Transverse colon (tissue), 4 donors: ENCODE measurements at regions not wholly inside any gene's neighbourhood (a gene's known extent, or its start where the extent isn't known, plus 50 kb on each side); places are given as distances from the start of the nearest gene placed in this dataset.

ENCODE experiments used
- DNase-seq: peaks from one replicate; pipeline ENCODE4 v3.0.0-alpha.2; 2019
- H3K27ac ChIP-seq, 4 donors: fragments of 200-600 bp; sonication (generic); 2 replicates each; pipeline ENCODE4 v1.5.1; 2016 to 2018; ENCODE audit warnings: inconsistent platforms in 4 of 4
- H3K27me3 ChIP-seq: fragments of 200-600 bp; sonication (generic); 2 replicates; pipeline ENCODE4 v1.5.1; 2017; ENCODE audit warnings: inconsistent platforms
- H3K36me3 ChIP-seq, 4 donors: fragments of 200-600 bp; sonication (generic); 2 replicates each; pipeline ENCODE4 v1.5.1; 2017 to 2019; ENCODE audit warnings: inconsistent platforms in 4 of 4
- H3K4me1 ChIP-seq, 4 donors: fragments of 200-600 bp; sonication (generic); 2 replicates each; pipeline ENCODE4 v1.5.1; 2017 to 2020; ENCODE audit warnings: inconsistent platforms in 4 of 4
- H3K4me3 ChIP-seq, 4 donors: fragments of 200-600 bp; sonication (generic); 1 replicate in 1 of 4; 2 replicates in 3 of 4; pipeline versions ENCODE4 v1.5.1 to v1.6.1; 2017 to 2019; ENCODE audit warnings: inconsistent platforms in 4 of 4
- H3K9me3 ChIP-seq, 2 donors: fragments of 200-600 bp; sonication (generic); 2 replicates each; pipeline ENCODE4 v1.5.1; 2017 to 2019; ENCODE audit warnings: inconsistent platforms in 2 of 2
- CTCF ChIP-seq, 5 experiments: fragments of 200-600 bp in 3 of 5; fragments of 450-650 bp in 2 of 5; sonication (generic) in 3 of 5; IDR thresholded peaks; 1 replicate in 2 of 5; 2 replicates in 3 of 5; pipeline ENCODE4 v1.5.1; 2016 to 2017; ENCODE audit warnings: antibody characterized with exemption in 5 of 5, inconsistent platforms in 3 of 5, mild to moderate bottlenecking in 2 of 5, moderate library complexity in 1 of 5
- EP300 ChIP-seq: sonication (generic); formaldehyde crosslinking; IDR thresholded peaks from one replicate; pipeline ENCODE4 v1.6.1; 2017; ENCODE audit warnings: antibody characterized with exemption, low read depth
- POLR2A ChIP-seq: fragments of 450-650 bp; IDR thresholded peaks from one replicate; pipeline ENCODE4 v1.6.1; 2016; ENCODE audit warnings: antibody characterized with exemption, mild to moderate bottlenecking, moderate library complexity
- POLR2AphosphoS5 ChIP-seq, 3 donors: sonication (generic); formaldehyde crosslinking; IDR thresholded peaks; one replicate each; pipeline ENCODE4 v1.6.1; 2016; ENCODE audit warnings: antibody characterized with exemption in 3 of 3
- WGBS, 2 donors: methylation state at CpG; one replicate each; pipeline ENCODE4 v1.1.5; 2018; ENCODE audit warnings: low coverage in 1 of 2; 5-methylcytosine and 5-hydroxymethylcytosine counted together
- in situ Hi-C, 4 donors: fragments of 200-750 bp; cut with MboI; loops; one replicate each; pipeline versions ENCODE4 v1.15.0 to v1.15.1; 2017; ENCODE audit warnings: low sequenced_read_pairs in 3 of 4, low pct_ligation_motif_present in 1 of 4, low pct_unique_long_range_greater_than_20kb in 1 of 4
- intact Hi-C: fragments of 100-400 bp; cut with DNase I; formaldehyde crosslinking; loops from one replicate; pipeline ENCODE4 v1.15.1; 2023; ENCODE audit warnings: low total_unique reads

DNA sequence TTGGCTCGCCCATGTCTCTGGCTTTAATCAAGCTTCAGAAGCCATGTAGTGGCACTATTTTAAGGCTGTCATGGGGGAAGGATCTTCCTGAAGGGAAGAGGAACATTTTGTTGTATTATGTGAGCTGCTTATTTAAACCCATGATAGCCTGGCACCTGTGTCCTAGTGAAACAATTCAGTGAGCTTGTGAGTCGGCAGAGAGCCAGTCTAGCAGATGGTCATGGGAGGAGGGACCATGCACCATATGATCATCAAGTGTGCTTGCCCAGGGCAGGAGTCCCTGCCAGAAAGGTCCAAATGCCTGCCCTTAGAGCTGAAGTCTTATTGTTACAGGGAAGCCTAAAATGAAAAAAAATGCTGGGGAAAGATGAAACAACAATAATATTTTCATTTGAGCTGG is 132.9 kb downstream of the PRDM13 start:
- H3K36me3 ChIP-seq = no peaks in the 10 kb centered on the region
- in situ Hi-C loops = no loop called here
- no peak for TF ChIP-seq POLR2A
- no peak for TF ChIP-seq EP300
- no peak for TF ChIP-seq CTCF (IDR thresholded peaks at IDR 0.05)
- TF ChIP-seq POLR2AphosphoS5 (IDR thresholded peaks at IDR 0.05) = no peak
- intact Hi-C loops = no loop called here
- peaks cover 17% of the 10 kb centered on the region for H3K27me3 ChIP-seq
- H3K27ac ChIP-seq = no peak overlapping the region
- H3K4me1 ChIP-seq = no peaks in the 10 kb centered on the region
- no peak overlapping the region for H3K4me3 ChIP-seq
- no peak for DNase-seq
- WGBS, 2 donors = 32 to 67% methylated on average over 1 to 2 of the region's 2 CpGs
- H3K9me3 ChIP-seq = no peaks in the 10 kb centered on the region

DNA sequence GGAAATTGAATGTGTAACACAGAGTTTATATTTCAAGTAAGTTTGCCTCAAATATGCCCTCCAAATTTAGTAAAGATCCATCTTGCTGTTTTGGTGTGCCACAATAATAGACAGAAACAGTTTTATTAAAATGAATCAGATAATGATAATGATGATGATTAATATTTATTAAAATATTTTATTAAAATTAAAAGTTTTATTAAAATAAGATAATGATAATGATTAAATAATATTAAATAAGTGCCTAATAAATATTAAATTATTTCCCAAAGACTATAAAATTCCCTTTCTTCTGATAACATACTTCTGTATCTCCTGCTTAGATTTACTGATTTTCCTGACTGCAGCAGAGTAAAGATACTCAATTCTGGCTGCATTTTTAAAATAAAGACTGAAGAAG is 134.5 kb downstream of the PRDM13 start:
- in situ Hi-C loops = loop anchor here in 3 of 4 donors (10.0 kb wide), 1 partner anchor 276 kb away; no protein-coding TSS in a partner anchor
- intact Hi-C loops = loop anchor here (5.0 kb wide), 1 partner anchor 149 kb away; no protein-coding TSS in a partner anchor
- Histone ChIP-seq H3K27me3 (peaks cover 17% of the 10 kb centered on the region), H3K27ac (no peak overlapping the region), H3K4me3 (no peak overlapping the region), H3K9me3 (no peaks in the 10 kb centered on the region), H3K4me1 (no peaks in the 10 kb centered on the region), H3K36me3 (no peaks in the 10 kb centered on the region)
- no peak for DNase-seq
- no peak for TF ChIP-seq POLR2A
- TF ChIP-seq CTCF (IDR thresholded peaks at IDR 0.05) = no peak
- no peak for TF ChIP-seq POLR2AphosphoS5 (IDR thresholded peaks at IDR 0.05)
- TF ChIP-seq EP300 = no peak

- in situ Hi-C loops = loop anchor here in 3 of 4 donors (10.0 kb wide), 1 partner anchor 279 kb away; no protein-coding TSS in a partner anchor
- WGBS, 2 donors = 56 to 65% methylated on average over 2 of the region's 2 CpGs
Observed at GRCh38 chr6:99743647-99744046, 137.0 kb downstream of the PRDM13 start.

DNA sequence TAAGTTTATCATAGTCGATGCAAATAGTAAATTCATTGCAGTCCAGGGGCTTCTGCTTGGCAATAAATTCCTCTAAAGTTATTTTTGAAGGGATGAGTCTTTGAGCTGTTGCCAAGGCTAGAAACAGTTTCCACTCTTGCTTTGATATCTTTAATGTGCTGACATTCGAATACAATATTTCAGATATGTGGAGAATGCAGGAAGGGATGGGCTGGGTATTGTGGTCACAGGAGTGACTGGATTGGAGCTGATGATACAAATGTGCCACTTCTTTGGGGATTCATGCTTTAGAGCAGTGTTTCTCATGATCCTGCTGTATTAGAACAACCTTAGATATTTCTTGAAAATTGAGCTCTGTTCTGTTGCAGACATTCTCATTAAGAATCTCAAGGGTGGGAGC is 139.0 kb downstream of the PRDM13 start:
- Histone ChIP-seq H3K4me3 (no peak overlapping the region), H3K9me3 (no peaks in the 10 kb centered on the region), H3K27ac (no peak overlapping the region), H3K27me3 (peaks cover 7% of the 10 kb centered on the region), H3K36me3 (no peaks in the 10 kb centered on the region), H3K4me1 (no peaks in the 10 kb centered on the region)
- WGBS, 2 donors = 26 to 42% methylated on average over 2 of the region's 2 CpGs
- DNase-seq = no peak
- in situ Hi-C loops (loop anchor here (5.0 to 10.0 kb wide), 2 partner anchors 278 to 281 kb away; no protein-coding TSS in a partner anchor), intact Hi-C loops (loop anchor here (5.0 kb wide), 1 partner anchor 273 kb away; no protein-coding TSS in a partner anchor)
- TF ChIP-seq EP300 (no peak), CTCF (IDR thresholded peaks at IDR 0.05) (no peak), POLR2A (no peak), POLR2AphosphoS5 (IDR thresholded peaks at IDR 0.05) (no peak)

More at GRCh38 chr6:99743647-99744046, 137.0 kb downstream of the PRDM13 start:
- no peak for DNase-seq
- peaks cover 17% of the 10 kb centered on the region for H3K27me3 ChIP-seq
- no peak overlapping the region for H3K27ac ChIP-seq
- intact Hi-C loops = loop anchor here (5.0 kb wide), 1 partner anchor 151 kb away; no protein-coding TSS in a partner anchor
- no peaks in the 10 kb centered on the region for H3K36me3 ChIP-seq
- H3K9me3 ChIP-seq = no peaks in the 10 kb centered on the region
- H3K4me1 ChIP-seq = no peaks in the 10 kb centered on the region
- TF ChIP-seq POLR2AphosphoS5 (IDR thresholded peaks at IDR 0.05) = no peak
- no peak for TF ChIP-seq EP300
- TF ChIP-seq POLR2A = no peak
- no peak for TF ChIP-seq CTCF (IDR thresholded peaks at IDR 0.05)
- no peak overlapping the region for H3K4me3 ChIP-seq
